ENCODE measurements at regions not wholly inside any gene's neighbourhood (a gene's known extent, or its start where the extent isn't known, plus 50 kb on each side); places are given as distances from the start of the nearest gene placed in this dataset.

GRCh38 chr10:107434854-107435253, 270.3 kb upstream of the SORCS1 start:
- TF ChIP-seq EZH2phosphoT487 (IDR thresholded peaks at IDR 0.05; ENCODE audit: borderline replicate concordance) (no peak), CTCF (conservative IDR thresholded peaks at IDR 0.05; ENCODE audit: low read length) (no peak)

Data from Loucy (cell line).